HG03565 (cell line): ENCODE measurements at regions not wholly inside any gene's neighbourhood (a gene's known extent, or its start where the extent isn't known, plus 50 kb on each side); places are given as distances from the start of the nearest gene placed in this dataset.
"Not testable (repeated sequence)": the region's sequence is repeated elsewhere in the genome, so short reads cannot be mapped to it uniquely, and the experiment has no call there.

ENCODE experiments used
- ATAC-seq: cut with Tn5 transposase; IDR thresholded peaks from one replicate; pipeline ENCODE4 v1.9.1; 2021; ENCODE audit warnings: mild to moderate bottlenecking, moderate library complexity; ENCODE audit not compliant: unreplicated experiment

DNA sequence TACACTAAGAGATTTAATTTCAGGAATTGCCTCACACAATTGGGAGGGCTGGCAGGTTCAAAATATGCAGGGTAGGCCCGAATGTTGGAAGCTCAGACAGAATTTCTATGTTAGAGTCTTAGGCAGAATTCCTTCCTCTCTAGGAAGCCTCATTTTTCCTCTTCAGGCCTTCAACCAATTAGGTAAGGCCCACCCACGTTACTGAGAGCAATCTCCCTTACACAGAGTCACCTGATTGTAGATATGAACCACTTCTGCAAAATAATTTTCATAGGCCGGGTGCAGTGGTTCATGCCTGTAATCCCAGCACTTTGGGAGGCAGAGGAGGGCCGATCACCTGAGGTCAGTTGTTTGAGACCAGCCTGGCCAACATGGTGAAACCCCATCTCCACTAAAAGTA is 50.2 kb upstream of the HIVEP1 start:
- ATAC-seq = no peak

DNA sequence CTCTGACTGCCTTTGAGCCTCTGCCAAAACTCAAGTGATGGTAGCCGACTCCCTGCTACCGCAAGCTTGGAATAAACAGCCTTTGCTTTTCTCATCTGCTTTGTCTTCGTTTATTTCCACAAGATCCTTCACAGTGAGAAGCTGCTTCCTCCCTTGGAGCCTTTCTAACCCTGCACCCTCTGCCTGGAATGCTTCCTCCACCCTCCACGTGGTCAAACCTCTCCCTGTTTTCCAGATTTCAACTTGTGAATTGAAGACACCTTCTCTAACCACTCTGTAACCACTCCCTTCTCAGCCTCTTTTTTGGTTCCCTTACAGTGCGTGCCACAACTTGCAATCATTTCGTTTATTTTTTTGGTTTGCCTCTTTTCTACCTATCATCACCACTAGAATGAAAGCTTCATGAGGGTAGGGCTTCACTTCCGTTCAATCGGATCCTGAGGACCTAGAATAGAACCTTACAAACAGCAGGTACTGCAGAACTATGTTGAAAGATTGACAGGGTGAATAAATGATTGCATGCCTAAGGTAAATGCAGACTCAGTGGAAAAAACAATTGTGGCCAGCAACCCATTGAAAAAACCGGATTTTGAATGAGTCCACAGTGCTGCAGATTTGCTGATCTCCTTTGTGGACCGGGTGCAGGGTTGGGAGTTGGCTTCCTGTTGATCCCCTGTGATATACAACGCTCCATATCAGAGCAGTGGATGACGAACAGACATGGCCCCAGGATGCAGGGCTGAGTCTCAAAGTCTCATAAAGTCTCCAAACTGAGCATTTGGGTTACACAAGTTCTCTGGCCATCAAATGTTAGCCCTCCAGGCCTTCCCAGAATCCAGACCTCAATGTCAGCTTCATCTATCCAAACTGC is 51.0 kb upstream of the HIVEP1 start:
- no peak for ATAC-seq

DNA sequence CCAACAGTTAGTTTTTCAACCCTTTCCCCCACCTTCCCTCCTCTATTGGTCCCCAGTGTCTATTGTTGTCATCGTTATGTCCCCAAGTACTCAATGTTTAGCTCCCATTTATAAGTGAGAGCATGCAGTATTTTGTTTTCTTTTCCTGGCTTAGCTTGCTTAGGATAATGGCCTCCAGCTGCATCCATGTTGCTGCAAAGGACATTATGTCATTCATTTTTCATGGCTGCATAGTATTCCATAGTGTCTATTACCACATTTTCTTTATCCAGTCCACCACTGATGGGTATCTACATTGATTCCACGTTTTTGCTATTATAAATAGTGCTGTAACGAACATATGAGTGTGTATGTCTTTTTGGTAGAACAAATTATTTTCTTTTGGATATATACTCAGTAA is 55.3 kb upstream of the HIVEP1 start:
- ATAC-seq = no peak

DNA sequence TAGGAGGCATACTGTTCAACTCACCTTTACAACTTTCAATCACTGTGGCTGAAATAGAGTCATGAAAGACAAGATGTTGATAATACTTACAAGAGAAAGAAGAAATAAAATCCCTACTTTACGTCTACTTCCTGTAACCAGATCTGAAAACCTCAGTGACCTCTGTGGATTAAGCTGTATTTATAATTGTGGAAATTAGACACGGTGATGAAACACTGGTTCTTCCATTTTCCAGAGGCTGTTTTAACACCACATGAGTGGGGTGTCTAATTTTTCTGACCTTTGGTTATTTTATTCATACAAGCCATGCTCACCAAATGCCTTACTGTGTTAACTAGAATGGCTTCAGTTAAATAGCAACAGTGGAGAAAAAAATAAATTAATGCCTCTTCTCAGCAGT is 58.5 kb upstream of the HIVEP1 start:
- ATAC-seq = no peak

DNA sequence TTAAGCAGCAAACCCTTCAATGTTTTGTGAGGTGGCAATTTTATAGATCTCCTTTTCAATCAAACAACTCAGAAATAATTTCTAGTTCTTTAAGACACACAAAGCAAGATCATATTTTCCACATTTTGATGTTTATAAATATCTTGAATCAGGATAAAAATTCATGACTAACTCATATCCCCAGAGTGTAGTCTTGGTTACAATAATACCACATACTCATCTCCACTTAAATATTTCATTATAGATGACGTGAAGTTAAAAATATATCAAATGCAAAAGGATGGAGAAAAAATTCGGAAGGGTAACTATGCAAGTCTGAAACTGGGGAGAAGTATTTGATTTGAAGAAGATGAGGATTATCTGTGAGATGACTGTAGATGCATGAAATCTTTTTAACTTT is 59.8 kb upstream of the HIVEP1 start:
- no peak for ATAC-seq

DNA sequence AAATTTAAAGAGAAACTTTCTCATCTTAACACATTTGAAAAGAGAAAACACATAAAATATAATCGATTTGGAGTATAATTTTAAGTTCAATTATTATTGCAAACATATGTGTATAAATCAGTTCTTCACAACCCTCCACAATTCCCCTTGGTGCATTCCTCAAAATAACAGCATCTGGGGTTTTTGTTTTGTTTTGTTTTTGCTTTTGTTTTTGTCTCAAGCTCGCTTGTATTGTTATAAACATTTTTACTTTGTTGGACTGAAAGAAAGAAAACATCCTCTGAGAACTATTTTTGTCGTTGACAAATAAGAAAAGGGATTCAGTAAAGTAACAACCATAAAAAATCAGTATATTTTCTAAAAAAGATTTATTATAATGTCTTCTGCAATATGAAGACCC is 60.2 kb upstream of the HIVEP1 start:
- ATAC-seq = no peak

DNA sequence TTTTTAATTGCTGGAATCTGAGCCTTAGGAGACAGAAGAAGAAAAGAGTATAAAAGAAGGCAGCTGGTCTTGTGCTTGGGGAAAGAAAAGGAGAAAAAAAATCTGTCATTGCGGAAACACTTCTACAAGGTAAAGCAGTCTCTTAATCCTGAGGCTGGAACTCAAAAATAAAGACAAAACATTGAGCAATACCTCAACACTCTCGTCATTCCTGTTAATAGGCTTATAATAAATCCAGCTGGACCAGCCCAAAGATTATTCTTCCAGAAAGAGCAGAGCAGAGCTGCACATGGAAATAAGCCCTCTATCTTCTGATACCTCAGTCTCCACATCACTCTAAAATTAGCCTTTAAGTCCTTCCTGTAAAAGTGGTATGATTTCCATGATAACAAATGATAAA is 62.0 kb upstream of the HIVEP1 start:
- no peak for ATAC-seq

DNA sequence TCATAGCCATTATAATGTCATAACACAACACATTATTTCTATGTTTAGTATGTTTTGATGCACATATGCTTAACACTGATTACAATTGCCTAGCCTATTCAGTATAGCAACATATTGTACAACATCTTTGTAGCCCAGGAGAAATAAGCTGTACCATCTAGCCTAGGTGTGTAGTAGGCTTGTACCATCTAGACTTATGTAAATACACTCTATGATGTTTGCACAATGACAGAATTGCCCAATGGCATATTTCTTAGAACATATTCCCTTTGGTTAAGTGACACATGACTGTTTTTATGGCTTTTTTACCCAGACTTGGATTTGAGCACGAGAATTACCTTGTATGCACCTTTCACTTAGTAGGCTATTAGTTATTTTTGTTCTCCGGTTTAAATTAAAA is 64.5 kb upstream of the HIVEP1 start:
- ATAC-seq = no peak

DNA sequence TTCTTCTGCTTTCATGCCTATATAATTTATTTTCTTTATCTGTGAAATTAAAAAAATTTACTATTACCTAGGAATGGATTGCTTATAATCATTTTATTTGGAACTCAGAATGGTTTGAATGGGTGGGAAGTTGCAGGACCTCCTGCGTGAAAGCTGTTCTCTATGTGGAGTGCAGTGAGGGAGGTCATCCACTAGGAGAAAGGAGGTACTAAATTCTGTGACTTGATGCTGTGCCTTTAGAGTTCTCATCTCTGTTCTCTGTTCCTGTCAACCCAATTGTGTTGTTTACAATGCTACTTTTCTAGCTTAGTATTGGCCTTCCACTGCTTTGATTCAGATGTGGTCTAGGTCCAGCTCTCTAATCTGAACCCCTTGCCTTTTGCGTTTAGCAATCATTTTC is 65.0 kb upstream of the HIVEP1 start:
- ATAC-seq = no peak

DNA sequence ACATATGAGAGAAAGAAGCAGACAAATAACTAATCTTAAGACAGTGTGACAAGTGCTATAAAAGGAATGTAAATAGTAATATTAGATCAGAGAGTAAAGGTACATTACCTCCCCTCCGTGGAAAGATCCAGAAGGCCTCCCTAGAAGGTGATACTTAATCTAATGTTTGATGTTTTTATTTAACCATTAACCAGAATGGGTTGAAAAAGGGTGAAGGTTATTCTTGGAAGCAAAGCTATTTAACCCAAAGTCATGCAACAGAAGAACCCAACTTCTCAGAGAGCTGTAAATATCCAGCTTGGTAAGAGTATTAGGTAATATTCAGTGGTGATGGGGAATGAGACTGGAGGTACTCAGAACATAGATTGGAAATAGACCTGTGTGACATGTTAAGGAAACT is 68.0 kb upstream of the HIVEP1 start:
- ATAC-seq = no peak

DNA sequence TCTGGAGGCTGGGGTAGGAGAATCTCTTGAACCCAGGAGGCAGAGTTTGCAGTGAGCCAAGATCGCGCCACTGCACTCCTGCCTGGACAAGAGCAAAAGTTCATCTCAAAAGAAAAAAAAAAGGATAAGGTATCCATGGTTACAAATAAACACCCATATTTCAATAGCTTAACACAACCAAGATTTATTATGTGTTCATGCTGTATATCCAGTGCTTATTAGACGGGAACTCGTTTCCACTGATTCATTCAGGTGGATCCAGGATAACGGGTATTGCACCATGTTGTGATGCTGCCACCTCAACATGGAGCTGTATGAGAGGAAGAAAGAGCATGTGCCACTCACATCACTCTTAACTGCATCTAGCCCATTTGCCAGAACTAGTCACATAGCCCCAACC is 69.1 kb upstream of the HIVEP1 start:
- ATAC-seq = no peak

DNA sequence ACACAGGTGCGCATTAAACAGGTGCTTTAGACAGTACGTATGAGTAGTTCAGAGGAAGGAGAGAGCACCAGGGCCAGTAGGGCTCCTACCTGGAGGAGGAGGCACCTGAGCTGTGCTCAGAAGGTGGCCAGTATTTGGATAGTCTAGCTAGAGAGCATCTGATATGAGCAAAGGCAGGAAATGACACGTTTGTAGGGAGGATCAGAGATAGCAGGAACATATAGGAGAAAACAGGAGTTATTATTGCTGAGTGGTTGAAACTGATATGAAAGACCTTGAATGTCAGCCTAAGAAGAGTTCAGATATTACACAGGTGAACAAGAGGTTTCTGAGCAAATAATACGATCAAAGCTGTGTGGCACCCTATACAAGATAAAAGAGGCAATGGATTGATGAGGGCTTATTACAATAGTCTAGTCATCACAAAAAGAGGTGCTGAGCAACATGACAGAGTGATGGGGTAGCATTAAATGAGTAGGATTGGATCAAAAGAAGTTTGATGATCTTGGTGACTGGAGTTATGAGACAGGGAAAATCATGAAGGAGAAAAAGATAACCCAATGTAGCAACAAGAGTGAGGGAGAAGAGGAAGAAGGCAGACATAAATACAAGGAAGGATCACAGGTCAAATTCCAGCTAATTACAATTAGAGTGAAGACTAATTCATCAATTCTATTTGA is 69.8 kb upstream of the HIVEP1 start:
- ATAC-seq = no peak

DNA sequence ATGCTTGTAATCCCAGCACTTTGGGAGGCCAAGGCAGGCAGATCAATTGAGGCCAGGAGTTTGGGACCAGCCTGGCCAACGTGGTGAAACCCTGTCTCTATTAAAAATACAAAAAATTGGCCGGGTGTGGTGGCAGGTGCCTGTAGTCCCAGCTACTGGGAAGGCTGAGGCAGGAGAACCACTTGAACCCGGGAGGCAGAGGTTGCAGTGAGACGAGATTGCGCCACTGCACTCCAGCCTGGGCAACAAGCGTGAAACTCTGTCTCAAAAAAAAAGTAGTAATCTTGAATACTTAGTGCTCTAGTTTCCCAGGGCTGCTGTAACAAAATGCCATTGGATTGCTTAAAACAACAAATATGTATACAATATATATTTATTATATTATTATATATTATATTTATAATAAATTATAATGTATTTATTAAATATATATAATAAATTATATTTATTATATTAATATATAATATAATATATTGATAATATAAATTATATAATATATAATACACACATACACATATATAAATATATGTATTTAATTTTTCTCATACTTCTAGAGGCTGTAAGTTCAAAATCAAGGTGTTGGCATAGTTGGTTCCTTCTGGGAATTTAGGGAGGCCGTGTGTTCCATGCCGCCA is 71.5 kb upstream of the HIVEP1 start:
- not testable (repeated sequence) for ATAC-seq

DNA sequence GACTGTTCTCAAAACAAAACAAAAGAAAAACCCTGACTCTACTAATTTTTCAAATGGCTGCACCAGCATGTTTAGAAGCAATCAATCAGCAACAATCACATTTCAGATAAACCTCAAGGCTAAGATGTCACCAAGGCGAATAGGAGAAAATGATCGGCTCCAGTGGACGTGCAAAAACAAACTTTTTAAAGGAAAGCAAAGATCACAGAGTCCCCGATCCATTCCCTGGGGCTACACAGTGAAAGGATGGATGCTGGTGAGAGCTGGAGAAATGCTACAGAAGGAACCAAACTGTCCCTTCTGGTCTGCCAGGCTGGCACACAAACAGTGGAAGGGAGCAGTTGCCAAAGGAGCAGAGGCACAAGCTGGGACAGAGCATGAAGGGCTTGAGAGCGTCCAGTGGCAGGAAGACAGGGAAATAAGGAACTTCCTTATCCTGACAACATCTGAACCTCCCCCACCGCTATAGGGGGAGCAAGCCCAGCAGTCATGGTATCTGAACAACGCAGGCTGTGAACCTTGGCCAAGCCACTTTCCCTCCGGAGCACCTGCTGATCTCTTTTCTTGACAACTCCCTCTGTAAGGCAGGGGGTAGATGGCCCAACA is 73.7 kb upstream of the HIVEP1 start:
- no peak for ATAC-seq

DNA sequence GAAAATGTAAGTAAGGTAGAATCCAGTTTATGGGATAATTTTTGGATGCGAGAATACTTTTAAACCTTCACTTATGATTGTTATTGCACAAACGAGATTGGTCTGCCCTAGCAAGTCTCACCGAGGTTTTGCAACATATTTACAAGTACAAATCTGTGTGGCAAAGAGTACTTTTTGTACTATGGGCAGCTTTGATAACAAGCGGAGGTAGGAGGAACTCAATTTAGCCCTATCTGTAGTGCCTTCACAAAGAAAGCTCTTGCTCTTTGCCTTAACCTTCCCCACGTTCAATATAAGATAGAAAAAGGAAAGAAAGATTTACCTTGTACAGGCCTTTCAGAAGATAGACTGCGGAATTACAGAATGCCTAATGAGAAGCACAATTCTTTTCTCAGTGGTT is 77.5 kb upstream of the HIVEP1 start:
- ATAC-seq = no peak

DNA sequence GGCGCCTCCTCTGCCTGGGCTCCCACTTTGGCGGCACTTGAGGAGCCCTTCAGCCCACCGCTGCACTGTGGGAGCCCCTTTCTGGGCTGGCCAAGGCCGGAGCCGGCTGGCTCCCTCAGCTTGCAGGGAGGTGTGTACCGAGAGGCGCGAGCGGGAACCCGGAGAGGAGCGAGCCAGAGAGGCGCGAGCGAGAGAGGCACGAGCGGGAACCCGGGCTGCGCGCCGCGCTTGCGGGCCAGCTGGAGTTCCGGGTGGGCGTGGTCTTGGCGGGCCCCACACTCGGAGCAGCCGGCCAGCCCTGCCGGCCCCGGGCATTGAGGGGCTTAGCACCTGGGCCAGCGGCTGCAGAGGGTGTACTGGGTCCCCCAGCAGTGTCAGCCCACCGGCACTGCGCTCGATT is 79.2 kb upstream of the HIVEP1 start:
- not testable (repeated sequence) for ATAC-seq

DNA sequence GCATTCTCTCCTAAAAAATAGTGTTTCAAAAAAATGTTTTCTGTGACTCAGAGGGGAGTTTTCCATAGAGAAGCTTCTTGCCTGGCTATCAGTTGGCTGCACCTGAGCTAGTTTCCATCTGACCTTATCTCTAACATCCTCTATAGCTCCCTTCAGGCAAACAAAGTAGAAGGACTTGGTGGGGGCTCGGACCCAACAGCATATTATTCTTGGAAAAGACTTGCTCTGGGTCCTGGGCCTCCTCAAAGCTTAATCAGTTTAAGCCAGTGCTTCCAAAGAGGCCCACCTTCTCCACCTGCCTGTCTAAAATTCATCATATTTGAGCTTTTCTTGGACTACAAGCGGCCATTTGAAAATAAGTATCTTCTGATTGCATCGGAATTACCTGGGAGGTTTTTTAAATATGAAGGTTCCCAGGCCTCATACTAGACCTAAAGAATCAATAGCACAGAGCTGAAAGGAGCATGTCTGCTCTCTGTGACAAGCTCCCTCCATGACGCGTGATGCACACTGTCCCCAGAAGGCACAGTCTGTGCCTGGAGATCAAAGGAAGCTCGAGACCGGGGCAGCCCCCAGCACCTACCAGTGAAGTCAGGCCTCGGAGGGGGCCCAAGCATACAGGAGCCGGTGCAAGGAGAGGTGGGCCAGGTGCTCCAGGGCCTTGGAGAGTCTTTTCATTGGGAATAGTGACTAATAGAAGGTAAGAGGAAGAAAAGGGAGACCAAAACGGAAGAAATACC is 80.6 kb upstream of the HIVEP1 start:
- no peak for ATAC-seq

DNA sequence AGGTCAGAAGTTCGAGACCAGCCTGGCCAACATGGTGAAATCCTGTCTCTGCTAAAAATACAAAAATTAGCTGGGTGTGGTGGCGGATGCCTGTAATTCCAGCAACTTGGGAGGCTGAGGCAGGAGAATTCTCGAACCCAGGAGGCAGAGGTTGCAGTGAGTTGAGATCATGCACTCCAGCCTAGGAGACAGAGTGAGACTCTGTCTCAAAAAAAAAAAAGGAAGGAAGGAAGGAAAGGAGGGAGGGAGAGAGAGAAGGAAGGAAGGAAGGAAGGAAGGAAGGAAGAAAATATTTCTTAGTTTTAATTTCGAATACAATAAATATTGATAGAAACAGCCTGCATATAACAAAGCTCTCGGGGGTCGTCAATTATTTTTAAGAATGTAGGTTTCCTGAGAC is 81.3 kb upstream of the HIVEP1 start:
- not testable (repeated sequence) for ATAC-seq

DNA sequence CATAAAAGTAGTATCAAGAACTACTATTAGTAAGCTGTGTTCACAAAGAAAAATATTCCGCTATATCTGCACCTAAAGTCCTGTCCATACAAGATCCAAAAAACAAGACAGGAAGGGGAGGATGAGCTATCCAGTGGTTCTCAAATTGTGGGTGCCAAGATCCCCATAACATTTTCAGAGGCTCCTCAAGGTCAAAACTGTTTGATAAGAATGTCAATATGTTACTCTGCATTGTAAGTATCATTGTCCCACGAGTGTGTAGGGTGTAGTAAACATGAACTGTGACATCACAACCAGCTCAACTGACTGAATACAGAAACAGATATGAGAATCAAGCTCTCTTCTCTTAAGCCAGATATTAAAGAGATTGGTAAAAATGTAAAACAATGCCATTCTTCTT is 81.9 kb upstream of the HIVEP1 start:
- ATAC-seq = no peak

DNA sequence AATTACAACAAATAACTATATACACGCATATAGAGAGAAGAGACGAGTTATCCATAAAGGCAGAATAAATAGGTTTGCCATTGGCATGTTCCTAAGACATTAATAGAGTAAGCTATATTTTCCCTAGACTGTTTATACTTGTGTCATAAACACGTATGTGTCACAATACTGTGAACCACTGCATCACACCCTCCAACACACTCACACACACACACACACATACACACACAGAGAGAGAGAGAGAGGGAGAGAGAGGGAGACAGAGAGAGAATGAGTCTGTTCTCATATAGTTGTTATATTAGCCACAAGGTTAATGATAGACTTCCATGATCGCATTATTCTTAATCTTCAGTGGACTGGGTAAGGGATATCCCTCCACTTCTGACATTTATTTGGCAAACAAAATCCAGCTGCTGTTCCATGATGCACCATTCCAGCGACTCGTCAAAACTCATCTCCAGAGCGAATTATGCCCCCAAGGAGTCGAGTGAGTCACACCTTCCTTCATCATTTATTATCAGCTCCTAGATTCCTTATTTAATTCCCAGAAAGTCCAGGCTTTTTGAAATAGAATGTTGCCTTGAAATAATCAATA is 82.8 kb upstream of the HIVEP1 start:
- no peak for ATAC-seq
